Stimulated activated CD4-positive, alpha-beta T cell treated with anti-CD3 and anti-CD28 coated beads, TNF-alpha, amount 100 ng/mL, for 1 hour (primary cell): ENCODE measurements at regions not wholly inside any gene's neighbourhood (a gene's known extent, or its start where the extent isn't known, plus 50 kb on each side); places are given as distances from the start of the nearest gene placed in this dataset.
"Not testable (repeated sequence)": the region's sequence is repeated elsewhere in the genome, so short reads cannot be mapped to it uniquely, and the experiment has no call there.

Experiments used
- DNase-seq, 3 donors: peaks; one replicate each; pipeline ENCODE4 v3.0.0-alpha.2; 2020; ENCODE audit warnings: low read depth in 3 of 3, low spot score in 1 of 3

DNA sequence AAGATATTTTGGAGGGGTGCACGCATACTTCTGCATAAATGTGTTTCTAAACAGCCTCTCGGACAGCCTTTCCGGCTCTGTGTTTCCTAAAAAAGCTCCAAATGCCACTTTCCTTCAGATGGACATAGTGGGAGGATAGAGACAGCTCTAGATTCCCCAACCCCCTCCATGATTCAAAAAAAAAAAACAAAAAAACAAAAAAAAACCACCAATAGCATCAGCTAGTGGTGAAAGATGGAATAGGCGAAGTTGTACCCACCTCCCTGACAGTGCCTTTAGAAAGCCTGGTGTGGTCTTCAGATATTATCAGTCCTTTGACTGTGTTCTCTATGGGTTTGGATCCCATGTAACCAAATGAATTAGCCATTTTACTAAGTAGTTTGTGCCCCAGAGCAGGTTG lies 94.1 kb downstream of the PHETA1 start:
- DNase-seq: no peak

DNA sequence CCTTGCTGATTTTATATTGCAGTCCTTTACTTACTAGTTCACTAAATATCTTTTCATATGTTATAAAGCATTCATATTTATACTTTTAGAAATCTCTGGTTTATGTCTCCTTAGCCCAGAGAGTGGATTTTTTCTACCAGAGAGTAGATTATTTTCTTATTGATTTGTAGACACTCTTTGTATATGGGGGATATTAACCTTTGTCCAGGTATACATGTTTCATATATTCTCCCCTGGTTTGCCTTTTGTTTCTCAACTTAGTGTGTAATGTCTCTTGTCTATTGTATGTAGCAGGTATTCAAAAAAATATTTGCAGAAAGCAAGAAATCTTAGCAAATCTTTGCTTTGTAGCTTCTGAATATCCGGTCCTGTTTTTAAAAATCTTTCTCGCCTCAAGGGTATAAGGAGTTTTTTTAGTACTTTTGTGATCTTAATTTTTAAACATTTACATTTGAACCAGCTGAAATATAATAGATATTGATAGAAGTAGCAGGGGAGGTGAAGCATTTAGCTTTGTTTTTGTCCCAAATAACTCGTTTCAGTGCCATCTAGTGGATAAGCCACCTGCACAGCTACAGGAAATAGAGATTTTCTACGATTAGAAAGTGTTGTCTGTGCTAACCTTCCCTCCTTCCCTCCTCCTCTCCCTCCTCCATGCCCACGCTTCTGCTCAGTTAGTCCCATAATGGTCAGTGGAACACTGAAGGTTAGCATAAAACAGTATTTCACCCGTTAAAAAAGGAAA lies 97.0 kb downstream of the PHETA1 start:
- no peak for DNase-seq

GRCh38 chr12:111270774-111271173 lies 98.1 kb downstream of the PHETA1 start:
- DNase-seq: no peak

DNA sequence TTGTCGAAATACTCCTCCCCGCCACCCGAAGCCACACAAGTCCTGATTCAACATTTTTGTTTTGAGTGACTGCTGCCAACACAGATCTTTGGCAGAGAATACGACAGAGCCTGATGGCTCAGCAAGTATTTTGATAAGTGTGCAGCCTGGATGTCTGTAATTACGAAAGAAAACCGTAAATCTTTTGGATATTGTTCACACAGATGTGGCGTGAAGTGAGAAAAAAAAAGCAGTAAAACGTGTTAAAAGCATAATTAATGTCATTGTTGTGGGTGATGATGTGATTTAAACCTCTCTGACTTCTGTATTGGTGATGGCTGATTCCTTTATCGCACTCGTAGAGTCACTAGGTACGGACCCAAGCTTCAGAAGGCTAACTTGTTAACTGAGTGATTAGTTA lies 98.7 kb downstream of the PHETA1 start:
- no peak for DNase-seq

DNA sequence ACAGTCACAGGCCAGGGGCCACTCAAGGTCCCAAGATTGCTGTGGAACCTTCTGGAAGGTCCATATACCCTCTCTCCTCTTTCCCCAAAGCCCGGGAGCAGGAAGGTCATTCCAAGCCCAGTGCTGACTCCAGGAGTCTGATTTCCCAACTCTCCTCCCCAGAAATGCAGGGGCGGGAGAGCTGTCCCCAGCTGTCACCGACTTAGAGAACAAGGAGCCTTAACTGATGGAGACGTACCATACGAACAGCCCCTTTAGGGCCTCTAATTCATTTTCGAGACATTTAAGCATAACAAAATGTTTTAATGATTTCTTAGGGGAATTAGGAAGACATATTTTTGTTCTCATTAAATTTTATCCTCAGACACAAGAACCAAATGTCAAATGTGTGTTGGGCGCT lies 99.2 kb downstream of the PHETA1 start:
- no peak for DNase-seq

DNA sequence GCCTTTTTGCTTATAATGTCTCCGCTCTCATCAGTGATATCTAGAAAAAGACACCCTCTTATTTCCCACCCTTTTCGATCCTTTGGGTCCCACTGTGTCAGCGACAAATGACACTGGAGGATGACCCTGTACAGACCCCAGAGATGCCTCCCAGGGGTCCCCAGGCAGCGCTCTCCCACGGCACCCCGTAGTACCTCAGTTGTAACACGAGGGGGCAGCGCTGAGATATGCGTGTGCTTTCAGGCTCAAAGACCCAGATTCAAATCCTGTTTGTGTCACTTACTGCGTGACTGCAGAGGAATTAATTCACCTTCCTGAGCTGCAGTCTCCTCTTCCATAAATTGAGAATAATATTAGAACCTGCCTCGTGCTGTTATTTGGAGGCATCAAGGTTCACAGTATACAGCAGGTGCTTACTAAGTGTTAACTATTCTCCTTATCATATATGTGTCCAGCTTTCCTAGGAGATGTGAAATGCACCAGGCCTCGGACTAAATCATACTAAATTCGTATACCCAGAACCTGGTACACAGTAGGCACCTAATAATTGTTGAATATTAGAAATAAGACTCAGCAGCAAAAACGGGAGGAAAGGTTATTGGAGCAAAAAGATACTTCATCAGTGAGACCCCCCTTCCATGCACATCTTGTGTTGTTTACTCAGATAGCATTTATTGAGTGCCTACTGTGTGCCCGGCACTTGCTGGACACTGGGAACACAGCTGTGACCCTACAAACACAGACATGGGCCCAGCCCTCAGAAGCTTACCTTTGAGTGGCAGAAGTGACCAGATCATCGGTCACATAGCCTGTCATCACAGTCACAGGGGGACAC lies 99.9 kb downstream of the PHETA1 start:
- DNase-seq: no peak

DNA sequence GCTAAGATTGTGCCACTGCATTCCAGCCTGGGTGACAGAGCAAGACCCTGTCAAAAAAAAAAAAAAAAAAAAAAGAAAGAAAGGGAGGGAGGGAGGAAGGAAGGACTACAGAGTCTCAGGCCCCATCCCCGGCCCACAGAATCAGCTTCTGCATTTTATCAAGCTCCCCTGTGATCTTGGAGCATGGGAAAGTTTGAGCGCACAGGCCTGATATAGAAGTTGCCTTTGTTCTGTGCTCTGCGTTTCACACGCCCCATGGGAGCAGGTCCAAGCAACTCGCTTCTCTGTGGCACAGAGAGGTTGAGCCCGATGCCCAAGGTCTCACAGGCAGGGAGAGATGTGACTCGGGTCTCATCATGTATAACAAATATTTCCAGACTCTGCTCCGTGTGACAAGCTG lies 101.8 kb downstream of the PHETA1 start:
- no peak for DNase-seq

GRCh38 chr12:111261911-111262676 lies 106.8 kb downstream of the PHETA1 start:
- no peak for DNase-seq

- DNase-seq: no peak
Measured at GRCh38 chr12:111260732-111261131, 108.2 kb downstream of the PHETA1 start.

- DNase-seq: no peak
Measured at GRCh38 chr12:111259231-111259630, 109.7 kb downstream of the PHETA1 start.

DNA sequence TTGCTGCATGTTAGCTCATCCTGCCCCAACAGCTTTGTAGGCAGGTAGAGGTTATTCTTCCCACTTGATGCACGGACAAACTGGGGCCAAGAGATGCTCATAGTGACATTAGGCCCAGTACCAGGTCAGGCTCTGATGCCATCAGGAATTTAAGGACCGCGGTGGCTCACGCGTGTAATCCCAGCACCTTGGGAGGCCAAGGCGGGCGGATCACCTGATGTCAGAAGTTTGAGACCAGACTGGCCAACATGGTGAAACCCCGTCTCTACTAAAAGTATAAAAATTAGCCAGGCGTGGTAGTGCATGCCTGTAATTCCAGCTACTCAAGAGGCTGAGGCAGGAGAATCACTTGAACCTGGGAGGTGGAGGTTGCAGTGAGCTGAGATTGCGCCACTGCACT lies 110.8 kb downstream of the PHETA1 start:
- not testable (repeated sequence) for DNase-seq

GRCh38 chr12:111257435-111257902 lies 111.4 kb downstream of the PHETA1 start:
- DNase-seq: no peak

DNA sequence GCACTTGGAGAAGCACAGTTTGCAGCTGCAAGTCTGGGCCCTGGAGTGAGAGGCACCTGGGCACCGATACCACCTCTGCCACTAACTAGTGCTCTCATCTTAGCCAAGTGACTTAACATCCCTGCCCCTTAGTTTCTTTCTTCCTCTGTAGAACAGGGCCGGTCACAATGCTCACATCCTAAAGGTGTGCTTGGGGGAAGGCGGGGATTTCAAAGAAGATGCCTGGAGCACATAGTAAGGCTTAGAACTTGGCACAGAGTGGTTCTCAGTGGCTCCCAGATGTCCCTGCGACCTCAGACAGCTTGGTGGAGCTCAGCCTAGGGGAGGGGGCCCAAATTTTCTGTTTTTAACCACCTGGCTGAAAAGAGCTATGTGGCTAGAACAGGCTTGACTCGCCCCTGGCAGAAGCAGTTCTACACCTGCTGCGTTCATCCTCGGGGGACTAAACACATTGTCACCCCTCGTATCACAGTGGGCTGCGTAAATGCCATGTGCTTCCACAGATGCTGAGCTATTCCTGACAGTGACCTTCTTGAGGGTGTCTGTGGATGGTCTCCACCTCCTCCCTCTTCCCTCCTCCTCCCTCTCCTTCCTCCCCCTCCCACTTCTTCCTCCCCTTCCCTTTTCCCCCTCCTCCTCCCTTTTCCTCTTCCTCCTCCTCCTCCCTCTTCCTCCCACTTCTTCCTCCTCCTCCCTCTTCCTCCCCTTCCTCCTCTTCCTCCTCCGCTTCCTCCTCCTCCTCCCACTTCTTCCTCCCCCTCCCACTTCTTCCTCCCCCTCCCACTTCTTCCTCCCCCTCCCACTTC lies 112.1 kb downstream of the PHETA1 start:
- DNase-seq: no peak

DNA sequence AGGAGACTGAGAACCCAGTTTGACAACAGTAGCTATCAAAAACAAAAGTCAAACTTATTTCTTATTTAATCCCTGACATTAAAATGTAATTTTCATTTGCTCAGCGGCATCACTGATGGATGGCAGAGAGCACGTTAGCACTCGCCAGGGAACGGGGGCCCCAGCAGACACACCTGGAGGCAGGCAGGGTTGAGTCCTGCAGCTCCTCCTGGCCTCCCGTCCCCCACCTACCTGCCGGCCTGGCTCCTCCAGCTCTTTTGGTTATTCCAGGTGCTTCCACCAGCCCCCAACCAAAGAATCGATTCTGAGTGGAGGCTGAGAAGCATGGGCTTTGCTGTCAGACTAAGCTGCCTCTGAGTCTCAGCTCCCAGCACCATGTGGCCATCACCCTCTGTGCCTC lies 113.6 kb downstream of the PHETA1 start:
- no peak for DNase-seq

DNA sequence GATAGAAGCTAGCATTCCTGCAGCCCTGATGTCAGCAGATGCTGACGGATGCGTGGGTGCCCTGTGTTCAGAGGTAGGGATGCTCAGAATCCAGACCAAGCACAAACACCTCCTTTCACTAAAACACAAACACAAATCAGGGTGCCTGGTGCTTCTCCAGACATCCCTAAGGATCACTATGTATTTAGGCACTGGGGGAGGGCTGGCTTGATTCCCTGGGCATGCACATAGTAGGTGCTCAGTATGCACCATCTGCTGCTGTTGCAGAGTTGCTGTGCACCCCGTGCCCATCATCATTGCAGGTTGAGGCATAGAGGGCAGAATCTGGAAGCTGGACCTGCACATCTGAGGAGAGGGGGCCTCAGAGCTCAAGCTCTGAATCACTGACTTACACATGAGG lies 114.8 kb downstream of the PHETA1 start:
- no peak for DNase-seq

DNA sequence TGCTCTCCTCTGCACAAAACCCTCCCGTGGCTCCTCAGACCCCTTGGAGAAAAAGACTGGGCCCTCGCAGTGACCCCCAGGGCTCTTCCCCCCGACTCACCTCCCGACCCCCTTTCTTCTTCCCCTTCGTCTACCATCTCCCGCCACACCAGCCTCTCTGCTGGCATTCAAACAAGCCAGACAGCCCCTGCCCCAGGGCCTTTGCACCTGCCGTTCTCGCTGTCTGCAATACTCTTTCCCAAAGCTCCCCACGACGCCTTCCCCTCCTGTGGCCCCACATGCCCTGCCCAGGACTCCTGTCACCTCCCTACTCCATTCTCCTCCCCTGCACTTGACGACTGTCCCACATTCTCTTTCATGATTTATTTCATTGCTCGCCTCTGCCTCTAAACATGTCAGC lies 115.7 kb downstream of the PHETA1 start:
- no peak for DNase-seq

DNA sequence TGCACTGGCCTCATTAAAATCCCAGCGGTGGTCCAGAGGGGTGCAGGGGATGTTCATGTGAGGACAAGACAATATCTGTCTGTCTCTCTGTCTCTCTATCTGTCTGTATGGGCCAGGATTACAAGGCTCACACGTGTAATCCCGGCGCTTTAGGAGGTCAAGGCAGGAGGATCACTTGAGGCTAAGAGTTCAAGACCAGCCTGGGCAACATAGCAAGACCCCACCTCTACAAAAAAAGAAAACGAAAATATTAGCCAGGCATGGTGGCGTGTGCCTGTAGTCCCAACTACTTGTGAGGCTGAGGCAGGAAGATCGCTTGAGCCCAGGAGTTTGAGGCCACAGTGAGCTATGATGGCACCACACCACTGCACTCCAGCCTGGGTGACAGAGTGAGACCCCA lies 117.1 kb downstream of the PHETA1 start:
- DNase-seq: no peak

DNA sequence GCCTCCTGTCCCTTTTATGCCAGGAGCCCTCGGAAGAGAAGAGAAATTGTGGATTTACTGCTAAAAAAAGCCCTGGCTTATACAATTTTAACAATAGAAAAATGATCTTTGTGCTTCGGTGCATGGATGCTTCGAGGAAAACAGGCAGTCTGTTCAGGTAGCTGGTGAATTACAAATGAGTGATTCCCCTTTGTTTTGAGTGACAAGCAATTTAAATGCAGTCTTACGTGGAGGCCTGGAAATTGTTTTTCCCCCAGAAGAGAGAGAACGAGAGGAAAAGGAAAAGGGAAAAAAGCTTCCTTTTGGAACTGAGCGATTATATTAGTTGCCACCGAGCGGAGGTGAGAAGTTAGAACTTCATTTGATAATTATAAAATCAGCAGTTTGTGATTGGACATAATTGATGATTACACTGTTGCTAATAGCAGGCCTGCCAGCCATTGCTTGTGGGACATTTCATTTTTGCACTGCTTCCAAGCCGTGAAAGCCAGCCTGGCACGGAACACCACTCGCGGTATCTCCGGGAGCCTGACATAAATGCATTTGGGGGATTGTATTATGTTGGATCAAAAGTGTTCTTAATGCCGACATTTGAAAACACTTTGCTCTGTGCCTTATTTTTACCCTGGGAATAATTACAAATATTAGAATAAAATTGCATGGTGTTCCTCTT lies 117.7 kb downstream of the PHETA1 start:
- DNase-seq: no peak

DNA sequence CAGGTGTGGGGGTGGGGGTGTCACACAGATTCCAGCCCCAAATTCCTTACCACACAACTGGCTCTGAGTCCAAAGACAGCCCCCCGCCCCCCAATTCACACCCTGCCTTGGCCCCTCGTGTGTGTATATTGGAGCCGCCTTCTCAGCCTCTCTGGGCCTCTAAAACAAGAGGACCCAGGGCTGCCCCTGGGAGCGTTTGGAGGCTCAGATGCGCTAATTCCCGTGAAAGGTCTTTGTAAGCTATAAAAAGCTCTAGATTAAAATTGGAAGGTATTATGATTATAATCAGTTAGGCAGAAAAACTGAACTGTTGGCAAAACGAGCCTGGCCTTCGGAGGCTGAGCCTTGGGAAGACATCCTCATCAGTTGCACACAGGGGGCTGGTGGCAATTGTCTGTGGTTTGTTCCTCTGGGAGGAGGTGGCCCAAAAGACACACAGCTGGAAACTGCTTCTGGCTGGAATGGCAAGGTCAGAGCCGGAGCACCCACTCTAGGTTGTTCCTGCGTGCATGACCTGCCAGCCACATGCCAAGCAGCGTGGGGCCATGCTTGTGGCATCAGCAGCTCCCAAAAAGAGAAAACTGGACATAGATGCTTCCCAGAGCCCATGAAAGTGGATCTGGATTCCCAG lies 118.5 kb downstream of the PHETA1 start:
- no peak for DNase-seq

DNA sequence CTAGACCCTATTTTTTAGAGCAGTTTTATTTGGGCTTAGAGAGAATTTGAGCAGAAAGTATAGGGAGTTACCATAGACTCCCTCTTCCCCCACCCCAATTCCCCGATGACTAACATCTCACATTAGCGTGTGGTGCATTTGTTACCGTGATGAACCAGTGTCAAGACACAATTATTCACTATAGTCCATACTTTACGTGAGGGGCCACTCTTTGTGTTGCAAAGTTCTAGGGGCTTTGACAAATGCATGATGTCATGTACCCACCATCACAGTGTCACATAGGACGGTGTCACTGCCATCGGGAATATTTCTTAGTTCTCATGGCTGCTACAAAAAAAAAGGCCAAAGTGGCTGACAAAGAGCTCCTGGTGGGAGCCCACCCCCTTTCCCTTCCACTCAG lies 119.1 kb downstream of the PHETA1 start:
- no peak for DNase-seq
